ENCODE measurements at regions not wholly inside any gene's neighbourhood (a gene's known extent, or its start where the extent isn't known, plus 50 kb on each side); places are given as distances from the start of the nearest gene placed in this dataset.

GRCh38 chr4:153148791-153149190 lies 55.5 kb upstream of the TRIM2 start:
- WGBS, 4 donors, result 43 to 55% (median 52%) methylated on average over 3 of the region's 3 CpGs
- intact Hi-C loops (cut with DNase I), result no loop called here
- H3K9me3 ChIP-seq (replicated peaks in 1 of 3), result no peaks in the 10 kb centered on the region
- no peak overlapping the region for H3K27ac ChIP-seq
- DNase-seq, result no peak
- H3K4me1 ChIP-seq (replicated peaks in 1 of 2), result peaks cover 15 to 16% of the 10 kb centered on the region in 2 donors
- TF ChIP-seq CTCF (IDR thresholded peaks at IDR 0.05), result no peak
- no peak for TF ChIP-seq POLR2A (IDR thresholded peaks at IDR 0.05)
- no peak overlapping the region for H3K4me3 ChIP-seq
- no peaks in the 10 kb centered on the region for H3K27me3 ChIP-seq
- H3K36me3 ChIP-seq (replicated peaks in 1 of 2), result no peaks in the 10 kb centered on the region

GRCh38 chr4:153151535-153152455 lies 52.4 kb upstream of the TRIM2 start:
- peak in 2 of 7 donors; percentile 50 to 82 for DNase-seq
- 49 to 64% (median 55%) methylated on average over 22 to 31 of the region's 31 CpGs for WGBS, 4 donors
- no peak overlapping the region for H3K27ac ChIP-seq

GRCh38 chr4:153152501-153153338 lies 51.5 kb upstream of the TRIM2 start:
- DNase-seq, result peak in 6 of 7 donors; percentile 13 to 72 (median 42)
- Histone ChIP-seq H3K36me3 (replicated peaks in 1 of 2) (no peaks in the 10 kb centered on the region), H3K4me1 (replicated peaks in 1 of 2) (peaks cover 17 to 19% of the 10 kb centered on the region in 2 donors), H3K4me3 (peak overlapping the region in 3 of 4 donors; percentile 4 to 65 (median 56)), H3K27me3 (peaks cover 5% of the 10 kb centered on the region), H3K9me3 (replicated peaks in 1 of 3) (no peaks in the 10 kb centered on the region), H3K27ac (peak overlapping the region in 2 of 5 donors; percentile 39 to 57)
- 4 to 18% (median 9%) methylated on average over 24 to 44 of the region's 44 CpGs for WGBS, 4 donors
- TF ChIP-seq CTCF (IDR thresholded peaks at IDR 0.05), result no peak
- TF ChIP-seq POLR2A (IDR thresholded peaks at IDR 0.05), result no peak
- intact Hi-C loops (cut with DNase I), result no loop called here

More at GRCh38 chr4:153151535-153152455, 52.4 kb upstream of the TRIM2 start:
- Histone ChIP-seq H3K4me3 (no peak overlapping the region), H3K4me1 (replicated peaks in 1 of 2) (peaks cover 17 to 19% of the 10 kb centered on the region in 2 donors), H3K9me3 (replicated peaks in 1 of 3) (no peaks in the 10 kb centered on the region), H3K27me3 (peaks cover 5% of the 10 kb centered on the region), H3K36me3 (replicated peaks in 1 of 2) (no peaks in the 10 kb centered on the region)
- no peak for TF ChIP-seq CTCF (IDR thresholded peaks at IDR 0.05)
- TF ChIP-seq POLR2A (IDR thresholded peaks at IDR 0.05), result no peak
- intact Hi-C loops (cut with DNase I), result no loop called here

GRCh38 chr4:153153339-153153871 lies 50.8 kb upstream of the TRIM2 start:
- Histone ChIP-seq H3K27ac (peak overlapping the region in 2 of 5 donors; percentile 39 to 57), H3K4me3 (peak overlapping the region in 3 of 4 donors; percentile 4 to 65 (median 56)), H3K4me1 (replicated peaks in 1 of 2) (peaks cover 17 to 19% of the 10 kb centered on the region in 2 donors), H3K36me3 (replicated peaks in 1 of 2) (no peaks in the 10 kb centered on the region), H3K9me3 (replicated peaks in 1 of 3) (no peaks in the 10 kb centered on the region), H3K27me3 (peaks cover 5% of the 10 kb centered on the region)
- WGBS, 4 donors, result 0 to 1% (median 1%) methylated on average over 25 to 56 of the region's 56 CpGs
- intact Hi-C loops (cut with DNase I), result no loop called here
- DNase-seq, result peak; percentile 37 to 67 (median 41)
- TF ChIP-seq POLR2A (IDR thresholded peaks at IDR 0.05), result peak in 1 of 2 donors; percentile 15
- no peak for TF ChIP-seq CTCF (IDR thresholded peaks at IDR 0.05)

All from adrenal gland (tissue), 9 donors.